ENCODE measurements at regions not wholly inside any gene's neighbourhood (a gene's known extent, or its start where the extent isn't known, plus 50 kb on each side); places are given as distances from the start of the nearest gene placed in this dataset.

- no peak for DNase-seq
Observed at GRCh38 chr4:108324450-108324849, 155.7 kb upstream of the LEF1 start.

DNA sequence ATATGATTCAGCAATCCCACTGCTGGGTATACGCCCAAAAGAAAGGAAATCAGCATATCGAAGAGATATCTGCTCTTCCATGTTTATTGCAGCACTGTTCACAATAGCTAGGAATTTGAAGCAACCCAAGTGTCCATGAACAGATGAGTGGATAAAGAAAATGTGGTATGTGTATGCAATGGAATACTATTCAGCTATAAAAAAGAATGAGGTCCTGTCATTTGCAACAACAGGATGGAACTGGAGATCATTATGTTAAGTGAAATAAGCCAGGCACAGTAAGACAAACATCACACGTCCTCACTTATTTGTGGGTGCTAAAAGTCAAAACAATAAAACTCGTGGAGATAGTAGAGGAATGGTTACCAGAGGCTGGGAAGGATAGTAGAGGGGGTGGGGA, 153.8 kb upstream of the LEF1 start:
- DNase-seq = no peak

GRCh38 chr4:108320061-108320460, 151.3 kb upstream of the LEF1 start:
- no peak for DNase-seq

- DNase-seq = no peak
Observed at GRCh38 chr4:108317377-108317776, 148.6 kb upstream of the LEF1 start.

DNA sequence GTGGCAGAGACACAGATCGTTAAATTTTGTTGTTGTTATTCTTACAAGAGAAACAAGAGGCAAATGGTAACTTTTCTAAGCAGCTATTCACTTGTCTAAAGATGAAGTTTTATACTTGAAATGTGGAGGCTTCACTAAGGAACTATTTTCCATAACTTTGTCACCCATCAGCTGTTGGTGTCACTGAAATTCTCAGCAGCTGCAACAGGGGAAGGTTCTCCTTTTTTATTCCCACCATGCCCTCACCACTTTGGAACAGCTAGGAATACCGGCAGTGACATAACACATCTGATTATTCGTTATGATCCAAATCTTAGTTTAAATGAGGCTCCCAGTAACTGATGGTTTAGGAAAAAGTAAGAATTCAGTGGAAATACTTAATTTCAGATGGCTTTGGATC, 147.0 kb upstream of the LEF1 start:
- DNase-seq = no peak

- no peak for DNase-seq
Observed at GRCh38 chr4:108314900-108315589, 146.3 kb upstream of the LEF1 start.

GRCh38 chr4:108313546-108314339, 145.0 kb upstream of the LEF1 start:
- DNase-seq = no peak

- no peak for DNase-seq
Observed at GRCh38 chr4:108311313-108311712, 142.6 kb upstream of the LEF1 start.

- DNase-seq = no peak
Observed at GRCh38 chr4:108303488-108304177, 134.9 kb upstream of the LEF1 start.

DNA sequence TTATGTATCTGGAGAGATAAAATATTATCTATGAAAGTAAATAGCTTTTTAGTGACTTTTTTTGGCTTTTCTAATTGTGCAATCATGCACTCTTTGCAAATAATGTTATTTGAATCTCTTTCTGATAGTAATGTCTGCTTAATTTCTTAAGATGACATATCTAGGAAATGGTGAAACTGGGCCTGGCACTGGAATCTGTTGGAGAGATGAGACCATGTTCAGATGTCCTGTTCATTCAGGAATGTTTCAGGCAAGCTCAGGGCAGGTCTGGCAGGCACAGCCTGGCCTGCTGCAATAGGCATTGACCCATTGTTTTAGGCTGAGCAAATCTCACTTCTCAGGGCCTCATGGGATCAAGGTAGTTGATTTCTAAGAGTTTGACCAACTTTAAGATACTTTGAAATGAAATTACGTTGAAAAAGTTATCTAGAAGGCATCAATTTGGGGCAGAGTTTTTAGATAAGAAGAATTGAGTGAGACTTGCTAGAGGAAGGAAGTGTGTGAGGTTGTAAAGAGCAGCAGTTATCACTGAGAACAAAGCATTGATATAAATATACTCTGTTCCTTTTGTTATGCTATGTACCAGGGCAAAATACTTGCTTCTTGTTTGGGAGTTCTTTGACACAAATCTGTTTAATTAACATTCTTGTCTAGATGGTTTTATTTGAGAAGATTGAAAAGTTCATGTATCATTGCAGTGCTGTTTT, 133.0 kb upstream of the LEF1 start:
- no peak for DNase-seq

GRCh38 chr4:108297605-108298004, 128.9 kb upstream of the LEF1 start:
- DNase-seq = no peak

DNA sequence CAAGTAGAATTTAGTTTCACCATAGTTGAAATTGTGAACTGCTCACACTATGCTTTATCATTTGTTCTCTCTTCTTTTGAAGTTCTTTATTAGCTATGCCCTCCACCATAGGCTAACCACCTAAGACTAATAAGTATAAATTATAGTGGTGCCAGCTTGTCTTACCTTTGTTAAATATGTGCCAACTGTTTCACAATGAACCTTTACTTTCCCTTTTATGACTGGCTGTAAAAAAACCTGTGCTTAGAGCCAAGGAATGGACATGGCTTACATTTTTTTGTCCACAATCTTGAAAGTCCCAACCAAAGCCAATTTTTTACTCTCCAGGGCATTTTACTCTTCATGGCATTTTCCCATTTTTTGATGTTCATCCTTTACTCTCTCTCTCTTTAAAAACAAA, 123.5 kb upstream of the LEF1 start:
- no peak for DNase-seq

DNA sequence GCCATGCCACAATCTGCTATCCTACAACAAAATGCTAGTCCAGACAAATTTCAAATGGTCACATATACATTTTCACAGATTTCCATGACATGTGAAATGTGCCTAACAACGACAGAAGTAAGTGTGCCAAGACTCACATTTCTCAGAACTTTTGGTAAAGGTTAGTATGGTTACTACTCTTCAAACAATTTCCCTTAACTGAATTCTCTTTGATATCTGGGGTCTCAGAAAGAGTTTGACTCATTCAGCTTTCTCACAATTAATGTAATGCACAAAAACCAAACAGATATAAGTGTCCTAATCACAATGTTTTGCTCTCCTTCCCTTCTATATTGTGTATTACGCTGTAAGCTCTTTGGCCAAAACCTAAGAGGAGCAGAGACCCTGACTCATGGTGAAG, 122.4 kb upstream of the LEF1 start:
- DNase-seq = no peak

- DNase-seq = no peak
Observed at GRCh38 chr4:108287834-108288413, 119.2 kb upstream of the LEF1 start.

- no peak for DNase-seq
Observed at GRCh38 chr4:108280072-108280471, 111.3 kb upstream of the LEF1 start.

- no peak for DNase-seq
Observed at GRCh38 chr4:108276690-108277089, 108.0 kb upstream of the LEF1 start.

- DNase-seq = no peak
Observed at GRCh38 chr4:108272986-108273385, 104.3 kb upstream of the LEF1 start.

DNA sequence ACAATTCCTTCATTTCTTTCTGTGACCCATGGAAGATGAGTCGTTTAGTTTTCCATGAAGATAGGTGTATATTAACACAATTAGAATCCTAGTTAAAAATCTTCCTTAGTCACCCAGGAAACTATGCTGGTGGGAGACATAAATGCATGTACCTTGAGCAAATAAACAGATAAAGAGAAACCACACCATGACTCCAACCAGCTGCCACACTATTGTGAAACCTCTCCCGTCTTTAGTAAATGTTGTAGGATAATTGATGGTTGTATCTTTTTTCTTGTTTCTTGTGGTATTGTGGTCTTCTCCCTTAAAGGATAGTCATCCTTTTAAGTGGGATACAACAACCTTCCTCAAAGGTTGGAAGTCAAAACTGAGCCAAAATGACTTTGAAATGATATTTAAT, 103.8 kb upstream of the LEF1 start:
- DNase-seq = no peak

DNA sequence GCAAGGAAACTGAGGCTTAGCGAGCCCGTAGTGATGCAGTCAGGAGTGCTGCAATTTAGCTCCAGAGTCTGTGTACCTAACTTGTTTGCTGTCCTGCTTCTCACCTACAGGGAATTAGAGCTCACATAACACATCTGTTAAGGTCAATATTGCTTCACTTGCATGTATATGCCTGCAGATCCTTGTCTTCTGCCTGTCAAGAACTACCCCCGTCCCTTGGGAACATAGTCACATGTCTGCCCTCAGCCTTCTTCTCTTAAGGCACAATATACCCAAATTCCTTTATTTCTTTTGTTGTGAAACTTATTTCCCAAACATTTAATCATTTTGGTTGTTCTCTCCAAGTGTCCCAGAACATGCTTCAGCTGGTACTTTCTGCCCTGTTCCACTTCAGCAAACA, 103.3 kb upstream of the LEF1 start:
- DNase-seq = no peak

DNA sequence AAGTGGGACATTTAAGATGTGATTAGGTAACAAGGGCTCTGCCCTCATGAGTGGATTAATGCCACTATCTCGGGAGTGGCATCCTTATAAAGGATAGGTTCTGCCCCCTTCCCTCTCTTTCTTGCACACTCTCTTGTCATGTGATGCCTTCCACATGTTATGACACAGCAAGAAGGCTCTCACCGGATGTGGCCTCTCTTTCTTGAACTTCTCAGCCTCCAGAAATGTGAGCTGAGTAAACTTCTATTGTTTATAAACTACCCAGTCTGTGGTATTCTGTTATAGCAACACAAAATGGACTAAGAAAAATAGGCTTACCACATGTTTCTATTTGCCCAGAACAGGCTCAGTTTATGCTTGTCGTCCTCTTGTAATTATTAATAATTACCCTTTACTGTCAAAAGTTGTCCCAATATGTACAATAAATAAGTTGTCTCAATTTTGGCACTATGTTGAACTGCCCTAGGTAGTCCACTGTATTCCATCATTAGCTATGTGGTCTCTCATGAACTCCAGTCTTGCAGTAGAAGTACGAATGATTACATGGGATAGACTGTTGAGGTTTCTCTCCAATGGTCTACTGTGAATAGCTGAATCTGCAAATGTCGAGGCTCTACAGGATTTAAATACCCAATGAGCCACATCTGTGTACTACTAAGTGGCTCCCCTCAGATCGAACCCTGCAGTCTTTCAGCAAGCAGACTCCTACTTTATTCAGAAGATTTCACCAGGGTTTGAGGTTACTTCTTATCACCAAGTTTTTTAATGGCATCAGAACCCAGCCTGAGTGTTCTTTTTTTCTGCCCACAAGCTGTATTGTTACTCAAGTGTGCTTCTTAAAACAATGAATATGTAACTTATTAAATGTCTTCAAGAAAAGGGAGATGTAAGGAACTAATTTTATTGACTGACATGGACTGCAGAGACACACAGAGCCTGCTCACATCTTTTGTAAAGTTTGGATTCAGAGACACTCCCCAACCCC, 102.0 kb upstream of the LEF1 start:
- DNase-seq = no peak

DNA sequence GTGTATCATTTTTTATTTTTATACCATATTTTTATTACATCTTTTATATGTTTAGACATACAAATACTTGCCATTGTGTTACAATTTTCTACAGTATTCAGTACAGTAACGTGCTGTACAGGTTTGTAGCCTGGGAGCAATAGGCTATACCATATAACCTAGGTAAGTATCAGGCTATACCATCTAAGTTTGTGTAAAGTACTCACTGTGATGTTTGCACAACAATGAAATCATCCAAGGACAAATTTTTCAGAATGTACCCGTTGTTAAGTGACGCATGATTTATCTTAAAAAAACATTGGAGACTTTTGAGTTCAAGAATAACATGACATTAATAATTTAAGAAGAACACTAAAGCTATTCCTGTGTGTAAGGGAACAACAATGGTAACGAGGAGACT, 96.0 kb upstream of the LEF1 start:
- DNase-seq = no peak

DNA sequence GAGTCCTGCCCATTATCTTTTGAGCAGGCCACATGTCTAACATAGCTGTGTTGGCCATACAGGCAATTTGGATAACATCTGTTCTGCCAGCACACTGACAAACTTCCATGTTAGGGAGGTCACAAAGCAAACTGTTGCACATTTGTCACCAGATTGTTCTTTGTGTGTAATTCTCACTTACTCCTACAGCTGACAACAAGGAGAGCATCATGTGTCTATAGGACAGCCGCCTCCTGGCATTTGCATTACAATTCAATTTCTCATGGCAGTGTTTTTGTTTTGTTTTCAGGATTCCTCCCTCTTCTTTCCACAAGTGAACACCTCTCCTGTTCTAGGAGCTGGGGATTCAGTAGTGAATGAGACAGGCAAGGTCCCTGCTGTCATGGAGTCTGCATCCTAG, 94.3 kb upstream of the LEF1 start:
- no peak for DNase-seq

Measured in stimulated activated CD4-positive, alpha-beta T cell treated with anti-CD3 and anti-CD28 coated beads, Interleukin-2, amount 100 ng/mL, for 24 hours (primary cell).